Activated naive CD8-positive, alpha-beta T cell treated with anti-CD3 and anti-CD28 coated beads, Interleukin-2, amount 10 ng/mL, durations not matched to agents 7 days and 5 days (primary cell): ENCODE measurements at regions not wholly inside any gene's neighbourhood (a gene's known extent, or its start where the extent isn't known, plus 50 kb on each side); places are given as distances from the start of the nearest gene placed in this dataset.
"Not testable (repeated sequence)": the region's sequence is repeated elsewhere in the genome, so short reads cannot be mapped to it uniquely, and the experiment has no call there.

Experiments
- ATAC-seq: fragments of 150-1000 bp; cut with Tn5 transposase; one replicate; pipeline ENCODE4 v1.10.0; 2021; ENCODE audit warnings: low read depth, moderate library complexity
- POLR2A ChIA-PET: fragments of 350-600 bp; sonication (Branson Sonifier 250); formaldehyde crosslinking; loops from one replicate; lab custom pipeline; 2021; ENCODE audit warnings: antibody characterized with exemption; lab: Charles Lee
- DNase-seq: peaks from one replicate; pipeline ENCODE4 v3.0.0; 2021
- H3K27ac Mint-ChIP-seq: one replicate; pipeline ENCODE4 v1.8.0; 2022; ENCODE audit warnings: mild to moderate bottlenecking, mixed read lengths
- H3K27me3 Mint-ChIP-seq: one replicate; pipeline ENCODE4 v1.8.0; 2022; ENCODE audit warnings: mild to moderate bottlenecking, moderate library complexity, mixed read lengths
- H3K36me3 Mint-ChIP-seq: one replicate; pipeline ENCODE4 v1.8.0; 2021; ENCODE audit warnings: mild to moderate bottlenecking, mixed read lengths
- H3K4me1 Mint-ChIP-seq: one replicate; pipeline ENCODE4 v1.8.0; 2021; ENCODE audit warnings: mixed read lengths
- H3K4me3 Mint-ChIP-seq: one replicate; pipeline ENCODE4 v1.8.0; 2022; ENCODE audit warnings: mild to moderate bottlenecking, moderate library complexity, mixed read lengths
- H3K9me3 Mint-ChIP-seq: one replicate; pipeline ENCODE4 v1.8.0; 2021; ENCODE audit warnings: mixed read lengths

DNA sequence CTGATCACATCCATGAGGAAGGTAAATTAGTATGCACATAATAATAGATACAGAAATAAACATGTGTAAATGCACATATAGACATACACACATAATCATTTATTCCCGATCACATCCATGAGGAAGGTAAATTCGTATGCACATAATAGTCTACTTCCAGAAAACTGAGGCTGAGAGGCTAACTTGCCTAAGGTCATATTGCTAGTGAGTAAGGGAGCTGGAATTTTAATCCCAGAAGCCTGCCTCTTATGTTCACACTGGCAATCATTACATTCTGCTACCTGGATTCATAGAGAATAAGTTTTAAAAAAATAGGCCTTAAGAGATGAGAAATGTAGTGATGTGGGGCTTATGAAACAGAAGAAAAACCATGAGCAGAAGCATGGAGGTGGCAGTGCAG, 716.3 kb downstream of the BRINP1 start:
- H3K9me3 Mint-ChIP-seq, result peaks cover 3% of the 10 kb centered on the region
- H3K27me3 Mint-ChIP-seq, result no peaks in the 10 kb centered on the region
- no peaks in the 10 kb centered on the region for H3K36me3 Mint-ChIP-seq
- no peak overlapping the region for H3K4me3 Mint-ChIP-seq
- no peaks in the 10 kb centered on the region for H3K4me1 Mint-ChIP-seq
- DNase-seq (no peak), ATAC-seq (no peak)
- POLR2A ChIA-PET, result no interaction called here
- no peak overlapping the region for H3K27ac Mint-ChIP-seq

DNA sequence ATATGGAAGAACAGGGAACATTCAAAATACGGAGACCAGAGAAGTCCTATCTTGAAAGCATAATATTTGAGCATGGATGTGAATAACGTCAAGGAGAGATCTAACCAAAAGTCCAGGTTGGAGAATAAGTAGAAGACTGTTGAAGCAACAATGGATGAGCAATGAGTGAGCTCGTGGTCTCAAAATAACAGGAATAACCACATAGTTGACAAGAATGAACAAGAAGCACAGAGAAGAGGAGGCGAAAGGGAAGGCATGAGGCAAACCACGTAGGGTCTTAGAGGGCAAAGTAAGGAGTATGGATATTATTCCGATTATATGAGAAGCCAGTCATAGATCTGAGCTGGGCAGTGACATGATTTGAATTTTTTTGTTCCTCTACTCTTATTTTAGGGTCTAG, 710.2 kb downstream of the BRINP1 start:
- ATAC-seq (no peak), DNase-seq (no peak)
- Mint-ChIP-seq H3K27me3 (no peaks in the 10 kb centered on the region), H3K27ac (no peak overlapping the region), H3K4me3 (no peak overlapping the region), H3K36me3 (no peaks in the 10 kb centered on the region), H3K9me3 (no peaks in the 10 kb centered on the region), H3K4me1 (no peaks in the 10 kb centered on the region)
- POLR2A ChIA-PET, result no interaction called here

- Mint-ChIP-seq H3K36me3 (no peaks in the 10 kb centered on the region), H3K27ac (no peak overlapping the region), H3K9me3 (peaks cover 3% of the 10 kb centered on the region), H3K4me1 (no peaks in the 10 kb centered on the region), H3K4me3 (no peak overlapping the region), H3K27me3 (no peaks in the 10 kb centered on the region)
- ATAC-seq, result no peak
- DNase-seq, result no peak
- POLR2A ChIA-PET, result no interaction called here
Observed at GRCh38 chr9:118665226-118665919, 703.9 kb downstream of the BRINP1 start.

DNA sequence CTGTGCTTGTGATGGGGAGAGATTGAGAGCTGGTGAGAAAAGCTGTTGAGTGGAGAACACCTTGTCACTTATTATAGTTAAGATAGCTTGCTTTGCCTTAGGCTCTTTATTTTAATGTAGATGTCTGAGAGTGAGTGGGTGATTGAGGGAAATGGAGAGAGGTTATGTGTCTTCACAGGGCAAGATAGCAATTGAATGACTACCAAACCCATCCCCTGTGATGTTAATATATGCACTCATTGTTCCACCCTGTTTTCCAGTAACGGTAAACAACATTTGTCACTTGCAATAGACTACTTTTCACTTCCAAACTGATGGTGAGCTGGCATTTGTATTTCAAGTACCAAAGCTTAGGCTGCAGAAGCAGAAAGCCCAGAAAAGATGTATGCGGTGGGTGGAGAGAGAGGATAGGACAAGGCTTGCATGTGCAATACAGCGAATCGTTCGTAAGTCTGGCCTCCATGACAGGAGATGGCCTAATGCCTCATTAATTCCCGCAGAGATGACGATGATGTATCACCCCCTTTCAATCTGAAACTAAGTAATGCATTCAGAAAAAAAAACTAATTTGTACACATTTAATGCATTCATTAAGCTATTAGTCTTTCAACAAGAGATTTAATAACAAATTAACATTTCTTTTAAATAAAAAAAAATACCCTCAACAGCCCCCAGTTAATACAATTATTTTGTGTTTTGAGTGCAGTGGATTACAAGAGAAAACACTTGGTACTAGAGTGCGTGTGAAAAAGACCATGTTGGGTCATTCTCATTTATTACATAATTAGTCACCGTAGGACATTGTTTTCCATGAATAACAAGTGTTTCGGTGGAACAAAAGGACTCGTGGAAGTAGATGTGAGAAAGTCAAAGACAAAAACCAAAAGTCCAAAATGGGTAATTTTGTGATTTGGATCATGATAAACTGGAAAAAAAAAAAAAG, 699.0 kb downstream of the BRINP1 start:
- no peaks in the 10 kb centered on the region for H3K4me1 Mint-ChIP-seq
- ATAC-seq, result no peak
- no peak overlapping the region for H3K27ac Mint-ChIP-seq
- H3K9me3 Mint-ChIP-seq, result peaks cover 5% of the 10 kb centered on the region
- DNase-seq, result no peak
- H3K27me3 Mint-ChIP-seq, result no peaks in the 10 kb centered on the region
- H3K4me3 Mint-ChIP-seq, result no peak overlapping the region
- no peaks in the 10 kb centered on the region for H3K36me3 Mint-ChIP-seq
- POLR2A ChIA-PET, result no interaction called here

DNA sequence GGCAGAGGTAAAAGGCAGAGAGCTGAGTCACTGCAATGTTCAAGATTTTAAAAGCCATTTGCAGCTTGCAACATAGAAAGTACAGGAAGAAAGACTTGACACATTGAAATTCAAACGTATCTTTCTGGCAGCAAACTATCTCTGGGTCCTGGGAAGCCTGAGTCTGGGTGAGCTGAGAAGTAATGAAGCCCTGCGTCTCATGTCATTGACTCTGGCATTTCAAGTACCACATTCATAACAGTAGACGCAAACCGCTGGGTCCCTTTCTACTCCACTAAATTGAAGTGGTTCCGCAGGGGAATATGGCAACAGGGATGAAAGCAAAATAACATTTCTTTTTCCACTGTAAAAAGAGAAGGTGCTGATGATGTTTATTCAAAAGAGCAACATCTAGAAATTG, 694.3 kb downstream of the BRINP1 start:
- DNase-seq, result no peak
- POLR2A ChIA-PET, result no interaction called here
- no peaks in the 10 kb centered on the region for H3K4me1 Mint-ChIP-seq
- no peaks in the 10 kb centered on the region for H3K36me3 Mint-ChIP-seq
- H3K27ac Mint-ChIP-seq, result no peak overlapping the region
- ATAC-seq, result no peak
- H3K9me3 Mint-ChIP-seq, result peaks cover 2% of the 10 kb centered on the region
- H3K27me3 Mint-ChIP-seq, result no peaks in the 10 kb centered on the region
- no peak overlapping the region for H3K4me3 Mint-ChIP-seq

DNA sequence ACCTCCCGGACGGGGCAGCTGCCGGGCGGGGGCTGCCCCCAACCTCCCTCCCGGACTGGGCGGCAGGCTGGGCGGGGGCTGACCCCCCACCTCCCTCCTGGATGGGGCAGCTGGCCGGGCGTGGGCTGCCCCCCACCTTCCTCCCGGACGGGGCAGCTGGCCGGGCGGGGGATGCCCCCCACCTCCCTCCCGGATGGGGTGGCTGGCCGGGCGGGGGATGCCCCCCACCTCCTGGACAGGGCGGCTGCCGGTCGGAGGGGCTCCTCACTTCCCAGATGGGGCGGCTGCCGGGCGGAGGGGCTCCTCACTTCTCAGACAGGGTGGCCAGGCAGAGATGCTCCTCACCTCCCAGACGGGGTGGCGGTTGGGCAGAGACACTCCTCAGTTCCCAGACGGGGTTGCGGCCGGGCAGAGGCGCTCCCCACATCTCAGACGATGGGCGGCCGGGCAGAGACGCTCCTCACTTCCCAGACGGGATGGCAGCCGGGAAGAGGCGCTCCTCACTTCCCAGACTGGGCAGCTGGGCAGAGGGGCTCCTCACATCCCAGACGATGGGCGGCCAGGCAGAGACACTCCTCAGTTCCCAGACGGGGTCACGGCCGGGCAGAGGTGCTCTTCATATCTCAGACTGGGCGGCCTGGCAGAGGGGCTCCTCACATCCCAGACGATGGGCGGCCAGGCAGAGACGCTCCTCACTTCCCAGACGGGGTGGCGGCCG, 691.1 kb downstream of the BRINP1 start:
- H3K27me3 Mint-ChIP-seq, H3K9me3 Mint-ChIP-seq, DNase-seq, H3K36me3 Mint-ChIP-seq, POLR2A ChIA-PET, ATAC-seq, H3K4me1 Mint-ChIP-seq, H3K27ac Mint-ChIP-seq, H3K4me3 Mint-ChIP-seq: not testable (repeated sequence)

- H3K36me3 Mint-ChIP-seq, result no peaks in the 10 kb centered on the region
- no peak overlapping the region for H3K27ac Mint-ChIP-seq
- H3K27me3 Mint-ChIP-seq, result no peaks in the 10 kb centered on the region
Observed at GRCh38 chr9:118686959-118687358, 682.3 kb downstream of the BRINP1 start.

DNA sequence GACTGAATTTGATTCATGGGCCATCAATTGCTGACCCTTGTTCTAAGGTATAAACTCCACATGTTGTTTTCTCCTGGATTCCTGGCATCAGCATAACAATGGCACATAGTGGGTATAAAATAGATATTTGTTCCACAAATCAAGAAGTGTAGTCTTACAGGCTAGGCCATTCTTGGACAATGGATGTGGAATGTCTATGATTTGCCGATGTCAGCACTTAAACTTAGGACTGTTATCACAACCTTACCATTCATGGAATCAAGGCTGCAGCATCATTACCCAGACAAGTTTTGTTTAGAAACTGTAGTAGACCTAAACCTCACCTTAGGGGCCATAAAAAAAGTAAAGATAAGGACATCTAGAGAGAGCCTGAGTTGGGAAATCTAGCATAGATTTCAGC, 680.0 kb downstream of the BRINP1 start:
- Mint-ChIP-seq H3K9me3 (peaks cover 5% of the 10 kb centered on the region), H3K4me1 (no peaks in the 10 kb centered on the region), H3K27ac (no peak overlapping the region), H3K27me3 (no peaks in the 10 kb centered on the region), H3K36me3 (no peaks in the 10 kb centered on the region), H3K4me3 (no peak overlapping the region)
- POLR2A ChIA-PET, result no interaction called here
- ATAC-seq (no peak), DNase-seq (no peak)

More at GRCh38 chr9:118686959-118687358, 682.3 kb downstream of the BRINP1 start:
- ATAC-seq (no peak), DNase-seq (no peak)
- POLR2A ChIA-PET, result no interaction called here
- no peak overlapping the region for H3K4me3 Mint-ChIP-seq
- peaks cover 5% of the 10 kb centered on the region for H3K9me3 Mint-ChIP-seq
- no peaks in the 10 kb centered on the region for H3K4me1 Mint-ChIP-seq

GRCh38 chr9:118692613-118693012, 676.6 kb downstream of the BRINP1 start:
- POLR2A ChIA-PET, result no interaction called here
- no peaks in the 10 kb centered on the region for H3K36me3 Mint-ChIP-seq
- H3K27me3 Mint-ChIP-seq, result no peaks in the 10 kb centered on the region

DNA sequence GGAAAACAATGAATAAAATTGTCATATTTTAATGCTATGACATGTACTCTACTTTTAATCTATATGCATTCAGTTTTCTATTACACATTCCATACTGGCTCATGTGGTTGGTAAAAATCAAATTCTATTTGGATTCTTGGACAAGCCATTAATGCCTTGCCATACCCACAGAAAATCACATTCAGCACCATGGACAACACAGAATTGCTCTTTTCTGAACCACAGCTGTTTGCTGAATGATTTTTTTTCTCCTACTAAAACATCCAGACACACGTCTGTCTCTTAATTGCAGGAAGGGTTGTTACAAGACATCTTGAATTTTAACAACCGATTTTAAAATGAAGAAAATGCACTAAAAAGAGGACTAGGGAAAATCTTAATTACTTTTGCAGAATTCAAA, 675.6 kb downstream of the BRINP1 start:
- Mint-ChIP-seq H3K9me3 (peaks cover 4% of the 10 kb centered on the region), H3K27ac (no peak overlapping the region), H3K27me3 (no peaks in the 10 kb centered on the region), H3K4me1 (no peaks in the 10 kb centered on the region), H3K4me3 (no peak overlapping the region), H3K36me3 (no peaks in the 10 kb centered on the region)
- ATAC-seq, result no peak
- no peak for DNase-seq
- POLR2A ChIA-PET, result no interaction called here

More at GRCh38 chr9:118692613-118693012, 676.6 kb downstream of the BRINP1 start:
- Mint-ChIP-seq H3K9me3 (peaks cover 6% of the 10 kb centered on the region), H3K4me1 (no peaks in the 10 kb centered on the region), H3K4me3 (no peak overlapping the region), H3K27ac (no peak overlapping the region)
- ATAC-seq (no peak), DNase-seq (no peak)

- H3K4me3 Mint-ChIP-seq, H3K4me1 Mint-ChIP-seq, H3K27me3 Mint-ChIP-seq, DNase-seq, POLR2A ChIA-PET, H3K9me3 Mint-ChIP-seq, ATAC-seq, H3K36me3 Mint-ChIP-seq, H3K27ac Mint-ChIP-seq: not testable (repeated sequence)
Observed at GRCh38 chr9:118695249-118695648, 674.0 kb downstream of the BRINP1 start.

DNA sequence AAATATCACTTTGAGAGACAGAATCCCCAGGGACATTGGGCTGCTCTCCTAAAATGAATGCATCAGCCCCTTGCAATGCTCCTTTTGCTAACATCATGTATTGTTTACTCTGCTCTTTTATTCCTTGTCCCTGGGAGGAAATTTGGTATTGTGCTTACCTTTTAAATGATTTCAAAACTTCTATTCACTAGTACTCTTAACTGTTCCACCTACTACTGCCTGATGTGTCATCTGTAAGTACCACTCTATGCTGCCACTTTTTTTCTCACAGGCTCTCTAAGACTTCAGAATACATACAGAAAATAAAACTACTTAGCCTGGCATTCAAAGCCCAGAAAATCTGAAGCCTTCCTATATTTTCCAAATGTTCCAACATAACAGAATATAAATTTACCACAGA, 667.2 kb downstream of the BRINP1 start:
- DNase-seq, result no peak
- H3K27ac Mint-ChIP-seq, result no peak overlapping the region
- no peaks in the 10 kb centered on the region for H3K27me3 Mint-ChIP-seq
- no peaks in the 10 kb centered on the region for H3K4me1 Mint-ChIP-seq
- H3K4me3 Mint-ChIP-seq, result no peak overlapping the region
- POLR2A ChIA-PET, result no interaction called here
- H3K9me3 Mint-ChIP-seq, result peaks cover 2% of the 10 kb centered on the region
- ATAC-seq, result no peak
- H3K36me3 Mint-ChIP-seq, result no peaks in the 10 kb centered on the region

DNA sequence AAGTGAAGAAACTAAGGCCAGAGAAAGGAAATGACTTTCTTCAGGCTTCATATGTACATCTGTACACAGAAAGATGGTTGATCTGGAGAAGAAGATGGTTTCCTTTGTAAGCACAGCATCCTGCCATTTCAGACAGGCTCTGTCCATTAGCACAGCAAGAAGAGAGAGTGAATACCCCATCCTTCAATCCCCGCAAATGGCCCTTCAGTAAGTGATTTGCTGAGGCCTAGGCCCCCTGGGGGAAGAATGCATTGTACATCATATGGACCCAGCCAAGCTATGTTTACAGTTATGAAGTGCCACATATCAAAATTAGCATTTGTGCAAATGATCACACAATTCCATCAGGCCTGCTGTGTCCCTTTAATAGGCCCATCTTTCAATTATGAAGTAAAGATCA, 657.4 kb downstream of the BRINP1 start:
- no peak for DNase-seq
- Mint-ChIP-seq H3K36me3 (no peaks in the 10 kb centered on the region), H3K27ac (no peak overlapping the region), H3K9me3 (no peaks in the 10 kb centered on the region), H3K27me3 (no peaks in the 10 kb centered on the region), H3K4me3 (no peak overlapping the region), H3K4me1 (no peaks in the 10 kb centered on the region)
- POLR2A ChIA-PET, result no interaction called here
- no peak for ATAC-seq
